ENCODE measurements at regions not wholly inside any gene's neighbourhood (a gene's known extent, or its start where the extent isn't known, plus 50 kb on each side); places are given as distances from the start of the nearest gene placed in this dataset.

DNA sequence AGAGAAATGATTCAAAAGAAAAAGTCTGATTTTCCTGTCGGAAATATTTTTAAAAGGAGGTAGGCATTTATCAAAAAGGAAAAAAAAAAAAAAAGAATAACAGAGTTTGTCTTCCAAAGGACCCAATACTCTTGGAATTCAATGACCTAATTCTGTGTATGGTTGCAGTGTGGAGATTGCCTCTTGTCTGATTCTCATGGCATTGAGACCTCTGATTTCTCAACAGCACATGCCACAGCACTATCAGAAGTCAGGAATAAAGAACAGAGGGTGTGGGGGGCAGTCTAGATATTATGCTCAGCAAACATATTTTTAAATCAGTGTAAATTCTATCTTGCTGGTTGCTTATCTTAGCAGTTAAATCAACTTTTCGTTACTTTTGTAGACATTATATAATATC, 81.3 kb upstream of the SOX9 start:
- no peak overlapping the region for H3K4me3 ChIP-seq (ENCODE audit: insufficient read depth, low read depth, low read length)
- no peak overlapping the region for H3K14ac ChIP-seq (replicated peaks; ENCODE audit: low read depth, low read length)
- in situ Hi-C loops (cut with MboI; ENCODE audit: low sequenced_read_pairs) = no loop called here
- no peak overlapping the region for H3K4ac ChIP-seq (ENCODE audit: low read depth, low read length)
- H3K4me1 ChIP-seq (ENCODE audit: control insufficient read depth, insufficient read depth, low read length) = no peaks in the 10 kb centered on the region
- no peak overlapping the region for H2BK120ac ChIP-seq (ENCODE audit: low read depth, low read length)
- no peak overlapping the region for H4K5ac ChIP-seq (ENCODE audit: low read depth, low read length)
- H3K27ac ChIP-seq (ENCODE audit: insufficient read depth, low read length) = no peak overlapping the region
- no peak overlapping the region for H3K23ac ChIP-seq (ENCODE audit: low read depth, low read length)
- DNase-seq (peak; percentile 4), ATAC-seq (ENCODE audit: low read depth) (no peak)
- H2BK5ac ChIP-seq (ENCODE audit: low read depth, low read length, poor library complexity, severe bottlenecking) = no peak overlapping the region
- H3K56ac ChIP-seq (ENCODE audit: extremely low read depth, insufficient read depth, low read length) = no peak overlapping the region
- no peak overlapping the region for H2AK9ac ChIP-seq (replicated peaks; ENCODE audit: low read depth, low read length, poor library complexity)
- dilution Hi-C loops (cut with HindIII; ENCODE audit: low sequenced_read_pairs, unreplicated experiment) = no loop called here
- H4K8ac ChIP-seq (ENCODE audit: low read depth in 2 of 2, low read length in 2 of 2) = no peak overlapping the region
- H3K27me3 ChIP-seq (ENCODE audit: control insufficient read depth, insufficient read depth, low read length) = peaks cover 6% of the 10 kb centered on the region; the same call in 1 of the 2 replicates
- H3K9me3 ChIP-seq (ENCODE audit: control insufficient read depth, insufficient read depth, low read length) = no peaks in the 10 kb centered on the region; the same call in 1 of the 2 replicates
- no peak overlapping the region for H2AFZ ChIP-seq (replicated peaks; ENCODE audit: low read length, poor library complexity)
- ChIA-PET POLR2A (ENCODE audit: unreplicated experiment) (no interaction called here), CTCF (interaction anchor here (0.6 kb wide), 1 partner anchor 44 kb away, joined by 3 read pairs; no protein-coding TSS in a partner anchor)
- H3K4me2 ChIP-seq (ENCODE audit: low read depth, low read length) = no peak overlapping the region
- no peaks in the 10 kb centered on the region for H3K79me1 ChIP-seq (ENCODE audit: low read depth in 1 of 2, low read length in 2 of 2)
- H3K9me1 ChIP-seq (ENCODE audit: insufficient read depth, low read length) = no peaks in the 10 kb centered on the region
- H3K36me3 ChIP-seq (ENCODE audit: control insufficient read depth, insufficient read depth, low read length) = no peaks in the 10 kb centered on the region
- no peak overlapping the region for H3K18ac ChIP-seq (ENCODE audit: low read depth, low read length)
- no CpG with 5 or more reads among the region's 2 CpGs for WGBS, 2 experiments (ENCODE audit: extremely low coverage in 2 of 2, insufficient read length in 1 of 2)
- no peaks in the 10 kb centered on the region for H4K20me1 ChIP-seq (ENCODE audit: insufficient read depth, low read length)
- H3K9ac ChIP-seq (ENCODE audit: low read depth, low read length) = no peak overlapping the region
- BruUV-seq (replicated peaks) = no TSS peak
- no peak overlapping the region for H2BK15ac ChIP-seq (ENCODE audit: low read depth, low read length)
- intact Hi-C loops (cut with micrococcal nuclease) = no loop called here
- H2AK5ac ChIP-seq (ENCODE audit: low read depth, low read length) = no peak overlapping the region
- H2BK20ac ChIP-seq (ENCODE audit: low read depth, low read length) = no peak overlapping the region
- H4K91ac ChIP-seq (ENCODE audit: insufficient read depth, low read depth, low read length) = no peak overlapping the region
- TF ChIP-seq, protein P1, sequence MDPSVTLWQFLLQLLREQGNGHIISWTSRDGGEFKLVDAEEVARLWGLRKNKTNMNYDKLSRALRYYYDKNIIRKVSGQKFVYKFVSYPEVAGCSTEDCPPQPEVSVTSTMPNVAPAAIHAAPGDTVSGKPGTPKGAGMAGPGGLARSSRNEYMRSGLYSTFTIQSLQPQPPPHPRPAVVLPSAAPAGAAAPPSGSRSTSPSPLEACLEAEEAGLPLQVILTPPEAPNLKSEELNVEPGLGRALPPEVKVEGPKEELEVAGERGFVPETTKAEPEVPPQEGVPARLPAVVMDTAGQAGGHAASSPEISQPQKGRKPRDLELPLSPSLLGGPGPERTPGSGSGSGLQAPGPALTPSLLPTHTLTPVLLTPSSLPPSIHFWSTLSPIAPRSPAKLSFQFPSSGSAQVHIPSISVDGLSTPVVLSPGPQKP (IDR thresholded peaks at IDR 0.05; ENCODE audit: borderline replicate concordance, low read depth, low read length) = no peak
- TF ChIP-seq RCOR1 (IDR thresholded peaks at IDR 0.05; ENCODE audit: insufficient replicate concordance, low read length) (no peak), MXI1 (IDR thresholded peaks at IDR 0.05; ENCODE audit: borderline replicate concordance, low read depth, low read length) (no peak), USF2 (IDR thresholded peaks at IDR 0.05; ENCODE audit: low read depth, low read length) (no peak), CTCF (conservative IDR thresholded peaks at IDR 0.05; ENCODE audit: low read depth, low read length) (no peak), MAZ (IDR thresholded peaks at IDR 0.05; ENCODE audit: borderline replicate concordance, low read depth, low read length) (no peak), FOS (IDR thresholded peaks at IDR 0.05; ENCODE audit: low read depth, low read length) (no peak)

Measured in IMR-90 (cell line).